K562 (cell line): ENCODE measurements at regions not wholly inside any gene's neighbourhood (a gene's known extent, or its start where the extent isn't known, plus 50 kb on each side); places are given as distances from the start of the nearest gene placed in this dataset.

Experiments used
- FOXJ3 ChIP-seq: sonication (generic); formaldehyde crosslinking; IDR thresholded peaks from 2 replicates; pipeline ENCODE4 v1.4.0; 2020; ENCODE audit warnings: mild to moderate bottlenecking, missing genetic modification reagents
- POLR2AphosphoS5 ChIP-seq: IDR thresholded peaks from 2 replicates; pipeline ENCODE4 v1.6.1; 2011; ENCODE audit warnings: mild to moderate bottlenecking, low read depth, low read length, moderate library complexity; ENCODE audit not compliant: control insufficient read depth, insufficient read depth
- TAF15 ChIP-seq: fragments of 200-400 bp; formaldehyde crosslinking; IDR thresholded peaks from 2 replicates; pipeline ENCODE4 v1.6.1; 2017; ENCODE audit warnings: mild to moderate bottlenecking, low read depth, low read length, moderate library complexity

GRCh38 chrX:74238771-74239170, 65.2 kb upstream of the ZCCHC13 start:
- TF ChIP-seq POLR2AphosphoS5, result no peak
- TF ChIP-seq TAF15, result no peak
- TF ChIP-seq FOXJ3, result no peak
